ENCODE measurements at regions not wholly inside any gene's neighbourhood (a gene's known extent, or its start where the extent isn't known, plus 50 kb on each side); places are given as distances from the start of the nearest gene placed in this dataset.

GRCh38 chr13:74289861-74290773, 155.9 kb upstream of the KLF12 start:
- no peak overlapping the region for H3K27ac ChIP-seq
- TF ChIP-seq CTCF (conservative IDR thresholded peaks at IDR 0.05) = no peak

DNA sequence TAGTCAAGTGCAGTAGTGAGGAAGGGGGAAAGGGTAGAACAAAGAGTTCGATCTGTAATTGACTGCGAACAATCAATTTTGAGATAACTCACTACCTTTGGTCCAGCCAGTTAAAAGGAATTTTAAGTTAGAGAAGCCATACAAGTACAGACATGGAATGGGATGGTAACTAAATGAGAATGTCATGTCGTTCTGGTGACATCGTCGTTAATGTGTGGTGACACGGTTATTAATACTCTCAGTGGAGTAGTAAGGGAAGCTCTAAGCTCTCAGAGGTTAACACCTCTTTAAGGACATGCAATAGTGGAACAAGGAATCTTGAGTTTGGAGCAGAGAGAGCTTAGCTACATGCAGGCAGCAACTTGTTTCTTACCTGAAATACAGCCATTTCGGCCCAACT, 154.9 kb upstream of the KLF12 start:
- no peak overlapping the region for H3K27ac ChIP-seq
- no peak for TF ChIP-seq CTCF (conservative IDR thresholded peaks at IDR 0.05)

DNA sequence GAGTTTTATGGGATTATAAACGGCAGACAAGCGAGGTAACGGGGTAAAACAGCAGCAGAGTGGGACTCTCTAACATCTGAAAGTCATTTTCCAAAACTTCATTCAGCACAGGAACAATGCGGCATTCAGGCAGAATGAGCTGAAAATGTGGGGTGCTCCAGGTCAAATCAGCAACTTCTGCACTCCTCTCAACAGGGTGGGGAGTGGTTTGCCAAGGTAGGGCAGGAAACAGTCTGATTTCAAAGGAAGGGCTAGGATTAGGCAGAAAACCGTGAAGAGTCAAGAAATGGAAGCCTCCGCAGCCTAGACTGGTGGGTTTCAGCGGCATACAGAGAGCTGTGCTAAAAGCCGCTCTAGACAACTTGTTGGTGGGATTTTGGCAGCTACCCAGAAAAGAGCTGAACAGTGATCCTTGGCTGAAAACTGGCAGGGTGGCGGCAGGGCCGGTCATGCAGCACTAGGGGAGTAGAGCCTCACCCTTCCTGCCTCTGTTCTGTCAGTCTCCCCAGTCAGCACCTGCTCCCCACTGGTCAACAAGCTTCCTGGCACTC, 154.2 kb upstream of the KLF12 start:
- TF ChIP-seq CTCF (conservative IDR thresholded peaks at IDR 0.05) = no peak
- H3K27ac ChIP-seq = peak overlapping the region; percentile 18; the same call in 1 of the 2 replicates

- peak overlapping the region; percentile 18; the same call in 1 of the 2 replicates for H3K27ac ChIP-seq
- TF ChIP-seq CTCF (conservative IDR thresholded peaks at IDR 0.05) = no peak
These were observed 153.5 kb upstream of the KLF12 start for GRCh38 chr13:74287724-74288169.

DNA sequence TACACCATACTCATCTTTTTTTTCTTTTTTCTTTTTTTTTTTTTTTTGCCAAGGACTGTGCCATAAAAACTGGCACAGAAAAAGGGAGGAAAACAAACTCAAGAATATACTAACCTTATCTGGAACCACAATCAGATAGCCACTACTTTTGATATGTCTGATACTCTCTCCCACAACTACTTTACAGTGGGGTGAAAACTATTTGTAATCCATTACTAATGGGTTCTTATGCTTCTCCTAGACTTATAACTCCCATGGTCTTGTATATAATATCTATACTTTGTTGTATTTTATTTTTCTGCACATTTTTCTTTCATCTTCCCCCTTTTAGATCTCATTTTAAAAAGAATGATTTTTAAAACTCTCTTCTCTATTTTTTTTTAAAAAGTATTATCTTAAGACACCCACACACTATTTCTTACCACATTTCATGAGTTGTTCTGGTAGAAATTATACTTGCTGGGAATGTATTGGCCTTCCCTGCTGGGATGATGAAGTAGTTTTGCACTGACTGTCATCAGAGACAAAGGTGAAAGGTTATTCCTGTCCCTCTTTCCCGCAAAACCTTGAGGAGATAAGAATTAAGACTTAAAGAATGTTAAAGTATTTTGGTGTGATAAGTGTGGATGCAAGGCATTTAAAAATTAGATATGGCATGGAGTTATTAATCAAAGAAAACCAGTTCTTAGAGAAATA, 146.7 kb upstream of the KLF12 start:
- no peak overlapping the region for H3K27ac ChIP-seq
- TF ChIP-seq CTCF (conservative IDR thresholded peaks at IDR 0.05) = no peak

- H3K27ac ChIP-seq = no peak overlapping the region
- TF ChIP-seq CTCF (conservative IDR thresholded peaks at IDR 0.05) = no peak
These were observed 146.0 kb upstream of the KLF12 start for GRCh38 chr13:74280093-74280794.
